ENCODE measurements at regions not wholly inside any gene's neighbourhood (a gene's known extent, or its start where the extent isn't known, plus 50 kb on each side); places are given as distances from the start of the nearest gene placed in this dataset.
"Not testable (repeated sequence)": the region's sequence is repeated elsewhere in the genome, so short reads cannot be mapped to it uniquely, and the experiment has no call there.

GRCh38 chr3:134704133-134704532 lies 53.3 kb upstream of the KY start:
- no peak for DNase-seq

GRCh38 chr3:134704556-134704955 lies 53.7 kb upstream of the KY start:
- DNase-seq: no peak

- peak; percentile 82 for DNase-seq
Observed at GRCh38 chr3:134707908-134708597, 57.2 kb upstream of the KY start.

- peak; percentile 68 for DNase-seq
Observed at GRCh38 chr3:134708671-134709070, 57.8 kb upstream of the KY start.

GRCh38 chr3:134709076-134709475 lies 58.3 kb upstream of the KY start:
- DNase-seq: no peak

- peak; percentile 40 for DNase-seq
Observed at GRCh38 chr3:134709561-134710312, 58.9 kb upstream of the KY start.

GRCh38 chr3:134710313-134710680 lies 59.5 kb upstream of the KY start:
- no peak for DNase-seq

GRCh38 chr3:134711284-134711683 lies 60.5 kb upstream of the KY start:
- DNase-seq: peak; percentile 31

GRCh38 chr3:134713671-134714070 lies 62.8 kb upstream of the KY start:
- no peak for DNase-seq

GRCh38 chr3:134718726-134719125 lies 67.9 kb upstream of the KY start:
- DNase-seq: peak; percentile 40

- no peak for DNase-seq
Observed at GRCh38 chr3:134721214-134721613, 70.4 kb upstream of the KY start.

GRCh38 chr3:134722969-134723368 lies 72.1 kb upstream of the EPHB1 start:
- DNase-seq: no peak

- DNase-seq: no peak
Observed at GRCh38 chr3:134729649-134730048, 65.4 kb upstream of the EPHB1 start.

- DNase-seq: no peak
Observed at GRCh38 chr3:134737516-134737915, 57.5 kb upstream of the EPHB1 start.

GRCh38 chr3:134740077-134740476 lies 55.0 kb upstream of the EPHB1 start:
- not testable (repeated sequence) for DNase-seq

GRCh38 chr3:134742202-134742601 lies 52.9 kb upstream of the EPHB1 start:
- DNase-seq: no peak

- no peak for DNase-seq
Observed at GRCh38 chr3:134743006-134743405, 52.1 kb upstream of the EPHB1 start.
